Activated CD4-positive, alpha-beta T cell treated with anti-CD3 and anti-CD28 coated beads, Interleukin-10, Interleukin-2, amounts not matched to agents 100 ng/mL and 50 ng/mL, durations not matched to agents 16 hours and 8 hours (primary cell): ENCODE measurements at regions not wholly inside any gene's neighbourhood (a gene's known extent, or its start where the extent isn't known, plus 50 kb on each side); places are given as distances from the start of the nearest gene placed in this dataset.

Experiments used
- DNase-seq: peaks from one replicate; pipeline ENCODE4 v3.0.0-alpha.2; 2020

GRCh38 chr18:40402052-40402451 lies 1553.0 kb upstream of the PIK3C3 start:
- no peak for DNase-seq

GRCh38 chr18:40388121-40388520 lies 1566.9 kb upstream of the PIK3C3 start:
- DNase-seq, result no peak

GRCh38 chr18:40387130-40387787 lies 1567.8 kb upstream of the PIK3C3 start:
- DNase-seq, result no peak

- no peak for DNase-seq
Observed at GRCh38 chr18:40382197-40382596, 1572.8 kb upstream of the PIK3C3 start.

- no peak for DNase-seq
Observed at GRCh38 chr18:40380686-40381439, 1574.2 kb upstream of the PIK3C3 start.

GRCh38 chr18:40375837-40376236 lies 1579.2 kb upstream of the PIK3C3 start:
- no peak for DNase-seq

- no peak for DNase-seq
Observed at GRCh38 chr18:40371673-40372072, 1583.4 kb upstream of the PIK3C3 start.

GRCh38 chr18:40367576-40367975 lies 1587.5 kb upstream of the PIK3C3 start:
- DNase-seq, result no peak

GRCh38 chr18:40366521-40366920 lies 1588.5 kb upstream of the PIK3C3 start:
- DNase-seq, result no peak

- no peak for DNase-seq
Observed at GRCh38 chr18:40365526-40365925, 1589.5 kb upstream of the PIK3C3 start.

- DNase-seq, result no peak
Observed at GRCh38 chr18:40360558-40360957, 1594.5 kb upstream of the PIK3C3 start.

- no peak for DNase-seq
Observed at GRCh38 chr18:40357536-40357935, 1597.5 kb upstream of the PIK3C3 start.

GRCh38 chr18:40356168-40356567 lies 1598.9 kb upstream of the PIK3C3 start:
- DNase-seq, result no peak

- DNase-seq, result no peak
Observed at GRCh38 chr18:40355726-40356125, 1599.3 kb upstream of the PIK3C3 start.

GRCh38 chr18:40348196-40348595 lies 1606.8 kb upstream of the PIK3C3 start:
- DNase-seq, result no peak

GRCh38 chr18:40347261-40347660 lies 1607.8 kb upstream of the PIK3C3 start:
- no peak for DNase-seq

GRCh38 chr18:40346146-40346545 lies 1608.9 kb upstream of the PIK3C3 start:
- no peak for DNase-seq

GRCh38 chr18:40341701-40342100 lies 1613.3 kb upstream of the PIK3C3 start:
- no peak for DNase-seq

- DNase-seq, result no peak
Observed at GRCh38 chr18:40338284-40338683, 1616.8 kb upstream of the PIK3C3 start.

GRCh38 chr18:40326985-40327384 lies 1628.0 kb upstream of the PIK3C3 start:
- DNase-seq, result no peak

GRCh38 chr18:40325988-40326387 lies 1629.0 kb upstream of the PIK3C3 start:
- no peak for DNase-seq

- DNase-seq, result no peak
Observed at GRCh38 chr18:40314199-40314598, 1640.8 kb upstream of the PIK3C3 start.

GRCh38 chr18:40313030-40313642 lies 1641.9 kb upstream of the PIK3C3 start:
- no peak for DNase-seq

- no peak for DNase-seq
Observed at GRCh38 chr18:40307627-40308026, 1647.4 kb upstream of the PIK3C3 start.
